GM18502 (cell line): ENCODE measurements at regions not wholly inside any gene's neighbourhood (a gene's known extent, or its start where the extent isn't known, plus 50 kb on each side); places are given as distances from the start of the nearest gene placed in this dataset.
"Not testable (repeated sequence)": the region's sequence is repeated elsewhere in the genome, so short reads cannot be mapped to it uniquely, and the experiment has no call there.

Experiments used
- ATAC-seq: cut with Tn5 transposase; IDR thresholded peaks from one replicate; pipeline ENCODE4 v1.9.1; 2021; ENCODE audit warnings: mild to moderate bottlenecking; ENCODE audit not compliant: unreplicated experiment, poor library complexity

DNA sequence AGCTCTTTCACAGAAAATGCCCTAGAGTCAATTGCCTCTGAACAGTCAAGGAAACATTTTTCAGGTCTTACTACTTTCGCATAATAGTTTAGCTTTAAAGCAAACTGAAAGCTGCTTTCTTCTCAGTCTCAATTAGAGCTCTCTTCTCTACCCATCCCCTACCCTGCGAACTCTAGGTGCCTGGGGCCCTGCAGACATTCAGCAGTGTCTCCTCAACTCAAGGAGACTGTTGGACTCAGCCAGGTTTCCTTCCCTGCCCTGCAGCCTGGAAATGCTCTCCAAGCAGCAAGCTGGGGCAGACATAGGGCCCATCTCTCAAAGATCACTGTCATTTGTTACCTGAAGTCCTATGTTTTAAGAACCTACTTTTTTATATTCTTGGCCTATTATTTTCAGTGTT lies 312.5 kb upstream of the PRICKLE1 start:
- ATAC-seq: no peak

DNA sequence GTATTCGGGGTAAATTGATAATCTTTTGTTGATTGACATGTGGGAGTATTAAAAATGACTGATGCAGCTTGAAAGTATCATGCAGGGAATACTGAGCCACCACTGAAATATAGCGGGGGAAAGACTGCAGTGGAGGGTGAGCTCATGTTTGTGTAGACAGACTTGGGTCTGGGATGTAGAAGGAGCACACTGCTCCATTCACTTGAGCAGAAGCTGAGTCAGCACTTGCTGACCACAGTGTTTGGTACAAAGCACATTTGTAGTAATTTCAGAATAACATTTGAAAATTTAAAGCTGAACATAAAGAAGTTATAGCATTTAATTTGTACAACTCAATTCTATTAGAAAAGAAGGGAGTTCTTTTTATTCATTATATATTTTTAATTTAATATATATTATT lies 304.3 kb upstream of the PRICKLE1 start:
- no peak for ATAC-seq

DNA sequence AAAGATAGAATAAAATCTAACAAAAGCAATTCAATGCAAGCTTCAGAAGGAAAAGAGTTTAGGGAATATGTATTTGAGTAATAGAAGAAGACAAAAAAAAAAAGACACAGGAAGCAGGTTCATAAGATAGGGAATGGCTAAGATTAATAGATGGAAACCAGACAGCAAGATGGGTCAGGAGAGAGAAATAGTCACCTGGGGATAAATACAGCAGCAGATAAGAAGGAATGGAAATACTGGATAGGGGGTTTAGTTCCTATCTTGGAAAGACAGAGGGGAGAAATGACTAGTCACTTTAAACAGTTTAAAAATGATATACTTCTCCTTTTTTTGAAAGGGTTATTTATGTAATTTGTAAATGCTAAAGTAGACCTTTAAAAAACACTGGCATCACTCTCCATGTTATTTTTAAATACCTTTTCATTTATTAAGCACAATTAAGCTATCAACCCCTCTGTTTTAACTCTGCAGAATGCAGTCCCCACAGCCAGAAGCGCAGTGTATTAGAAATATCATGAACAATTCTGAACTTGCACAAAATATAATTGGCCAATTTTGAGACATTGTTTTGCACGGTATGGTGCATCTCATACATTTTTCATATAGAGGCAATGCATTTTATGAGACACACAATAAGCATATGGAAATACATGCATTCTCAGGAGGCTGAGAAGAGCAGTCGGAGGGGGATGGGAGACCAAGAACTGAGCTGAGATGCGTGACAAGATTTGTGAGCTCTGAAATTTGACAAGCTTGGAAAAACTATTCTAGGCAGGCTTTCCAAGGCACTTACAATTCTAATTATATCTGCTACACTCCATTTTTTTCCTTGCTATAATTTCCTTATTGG lies 303.4 kb upstream of the PRICKLE1 start:
- ATAC-seq: no peak

DNA sequence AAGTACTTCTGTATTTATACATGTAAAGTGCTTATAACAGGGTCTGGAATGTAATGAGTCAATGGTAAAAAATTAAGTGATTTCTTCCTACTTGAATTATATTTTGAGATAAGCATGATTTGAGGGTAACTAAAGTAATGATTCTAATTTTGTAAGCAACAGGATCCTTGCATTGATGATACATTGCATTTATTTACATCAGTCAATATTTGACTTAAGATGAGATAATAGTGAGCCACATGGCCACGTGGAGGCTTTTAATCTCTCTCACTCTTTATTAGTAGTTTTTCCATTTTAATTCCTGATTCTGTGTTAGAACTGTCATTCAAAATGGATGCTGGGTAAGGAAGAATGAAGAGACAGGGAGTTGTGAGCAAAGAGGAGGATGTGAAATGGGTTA lies 298.1 kb upstream of the PRICKLE1 start:
- no peak for ATAC-seq

DNA sequence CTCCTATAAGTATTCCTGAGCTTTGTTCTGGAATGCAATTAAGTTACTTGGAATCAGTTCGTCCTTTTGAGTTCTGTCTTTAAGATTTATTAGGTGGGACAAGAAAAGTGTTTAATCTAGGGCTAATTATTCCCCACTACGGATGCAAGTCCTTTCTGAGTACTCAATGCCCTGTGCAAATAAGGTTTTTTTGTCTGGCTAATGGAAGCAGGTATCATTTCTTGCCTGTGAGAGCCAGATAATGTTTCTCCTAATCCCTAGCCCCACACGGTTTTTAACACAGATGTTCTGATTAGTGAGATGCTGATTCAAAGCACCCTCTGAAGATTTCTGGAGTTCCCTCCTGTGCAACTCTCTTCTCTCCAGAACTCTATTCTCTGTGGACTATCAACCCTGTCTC lies 296.6 kb upstream of the PRICKLE1 start:
- ATAC-seq: no peak

DNA sequence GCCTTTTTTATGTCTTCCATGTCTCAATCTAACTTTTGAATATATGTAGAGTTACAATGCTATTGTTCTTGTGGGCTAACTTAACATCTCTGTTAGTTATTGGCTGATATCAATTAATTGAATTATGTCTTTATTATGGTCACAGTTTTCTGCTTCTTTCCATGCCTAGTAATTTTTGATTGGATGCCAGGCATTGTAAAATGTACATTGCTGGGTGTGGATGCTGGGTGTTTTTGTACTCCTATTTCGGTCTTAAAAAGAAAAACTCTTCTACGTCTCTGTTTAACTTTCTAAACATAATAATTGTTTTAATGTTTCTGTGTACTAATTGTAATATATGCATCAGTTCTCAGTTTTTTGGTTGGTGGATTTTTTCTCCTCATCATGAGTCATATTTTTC lies 296.1 kb upstream of the PRICKLE1 start:
- no peak for ATAC-seq

DNA sequence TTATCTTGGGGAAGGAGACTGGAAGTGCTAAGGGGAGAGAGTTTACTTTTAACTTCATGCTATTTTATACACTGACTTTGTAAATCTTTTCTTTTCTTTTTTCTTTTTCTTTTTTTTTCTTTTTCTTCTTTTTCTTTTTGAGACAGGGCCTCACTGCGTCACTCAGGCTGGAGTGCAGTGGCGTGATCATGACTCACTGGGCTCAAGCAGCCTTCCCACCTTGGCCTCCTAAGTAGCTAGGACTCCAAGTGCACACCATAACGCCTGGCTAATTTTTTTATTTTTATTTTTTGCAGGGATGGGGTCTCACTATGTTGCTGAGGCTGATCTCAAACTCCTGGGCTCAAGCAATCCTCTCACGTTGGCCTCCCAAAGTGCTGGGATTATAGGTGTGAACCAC lies 294.6 kb upstream of the PRICKLE1 start:
- no peak for ATAC-seq

DNA sequence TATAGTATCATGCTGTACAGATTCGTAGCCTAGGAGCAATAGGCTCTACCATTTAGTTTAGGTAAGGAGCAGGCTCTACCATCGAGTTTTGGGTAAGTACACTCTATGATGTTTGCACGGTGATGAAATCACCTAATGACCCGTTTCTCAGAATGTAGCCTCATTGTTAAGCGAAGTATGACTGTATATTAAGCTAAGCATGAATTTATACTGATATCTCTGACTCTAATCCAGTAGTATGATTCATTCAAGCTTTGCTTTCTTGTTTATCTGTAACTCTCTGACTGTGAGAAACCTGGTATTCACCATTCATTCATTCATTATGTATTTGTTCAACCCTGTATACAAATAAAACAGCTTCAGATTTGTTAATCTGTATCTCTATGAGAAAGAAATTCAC lies 283.9 kb upstream of the PRICKLE1 start:
- no peak for ATAC-seq

DNA sequence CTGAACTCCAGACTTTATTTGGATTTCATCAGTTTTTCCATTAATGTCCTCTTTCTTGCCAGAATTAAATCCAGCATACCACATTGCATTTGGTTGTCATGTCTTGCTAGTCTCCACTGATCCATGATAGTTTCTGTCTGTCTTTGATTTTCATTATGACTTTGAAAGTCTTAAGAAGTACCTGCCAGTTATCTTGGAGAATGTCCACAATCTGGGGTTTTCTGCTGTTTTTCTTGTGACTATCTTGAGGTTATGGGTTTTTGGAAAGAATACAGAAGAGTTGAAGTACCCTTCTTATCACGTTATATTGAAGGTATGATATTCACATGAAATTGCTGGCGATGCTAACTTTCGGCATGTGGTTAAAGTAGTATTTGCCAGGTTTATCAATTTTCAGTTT lies 282.3 kb upstream of the PRICKLE1 start:
- no peak for ATAC-seq

DNA sequence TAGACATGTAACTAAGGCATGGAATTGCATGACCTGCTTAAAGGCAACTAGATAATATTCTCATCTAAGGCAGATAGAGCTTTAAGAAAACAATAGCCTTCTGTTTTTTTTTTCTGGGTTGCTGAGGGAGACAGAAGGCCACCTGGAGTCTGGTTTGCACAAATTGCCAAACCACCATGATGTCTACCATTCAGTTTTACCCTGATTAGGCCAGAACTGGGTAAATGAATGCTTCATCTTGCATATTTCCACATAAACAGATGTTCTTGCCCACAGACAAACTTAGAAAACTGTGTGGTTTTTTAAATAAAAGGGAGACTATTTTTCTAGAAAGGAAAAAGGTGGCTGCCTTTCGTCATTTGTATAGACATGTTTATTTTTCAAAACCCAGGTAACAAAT lies 278.7 kb upstream of the PRICKLE1 start:
- ATAC-seq: no peak

DNA sequence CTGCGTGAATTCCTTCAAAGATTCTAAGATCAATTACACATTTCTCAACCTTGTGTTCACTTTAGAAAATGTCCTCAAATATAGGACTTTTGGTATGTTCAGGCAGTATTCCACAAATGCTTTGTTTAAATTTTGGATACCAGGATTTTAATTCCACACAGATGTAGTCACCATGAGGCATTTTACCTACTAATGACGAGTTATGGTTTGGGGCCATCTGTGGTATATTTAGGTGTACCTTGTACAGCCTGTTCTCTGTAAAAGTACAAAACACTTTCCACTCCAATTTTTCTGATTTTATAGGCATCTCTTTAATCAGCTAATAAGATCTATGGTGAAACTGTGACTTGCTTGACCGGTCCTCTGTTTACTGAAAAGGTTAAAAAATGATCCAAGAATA lies 275.7 kb upstream of the PRICKLE1 start:
- ATAC-seq: no peak

DNA sequence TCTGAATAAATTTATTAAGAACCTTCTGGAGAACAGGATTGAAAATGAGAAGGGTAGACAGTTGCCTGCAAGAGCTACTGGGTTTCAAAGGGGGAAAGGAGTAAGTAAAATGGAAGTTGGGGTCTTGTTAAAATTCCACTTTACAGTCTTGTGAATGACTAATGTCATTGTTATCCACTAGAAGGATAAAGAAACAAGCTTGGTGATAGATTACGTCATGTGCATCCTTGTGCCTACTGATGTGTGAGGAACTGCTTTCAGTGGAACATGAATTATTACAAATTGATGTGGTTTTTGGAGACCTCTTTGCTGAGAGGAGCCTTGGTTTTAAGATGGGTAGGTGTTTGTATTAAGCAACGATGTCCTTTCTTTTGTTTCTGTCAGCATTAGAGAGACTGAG lies 272.5 kb upstream of the PRICKLE1 start:
- no peak for ATAC-seq

DNA sequence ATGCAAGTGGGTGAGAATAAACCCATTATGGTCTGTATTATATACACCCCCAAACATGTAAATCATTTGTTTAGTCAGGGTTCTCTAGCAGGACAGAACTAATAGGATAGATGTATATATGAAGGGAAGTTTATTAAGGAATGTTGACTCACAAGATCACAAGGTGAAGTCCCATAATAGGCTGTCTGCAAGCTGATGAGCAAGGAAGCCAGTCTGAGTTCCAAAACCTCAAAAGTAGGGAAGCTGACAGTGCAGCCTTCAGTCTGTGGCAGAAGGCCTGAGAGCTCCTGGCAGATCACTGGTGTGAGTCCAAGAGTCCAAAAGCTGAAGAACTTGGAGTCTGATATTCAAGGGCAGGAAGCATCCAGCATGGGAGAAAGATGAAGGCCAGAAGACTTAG lies 270.8 kb upstream of the PRICKLE1 start:
- not testable (repeated sequence) for ATAC-seq

DNA sequence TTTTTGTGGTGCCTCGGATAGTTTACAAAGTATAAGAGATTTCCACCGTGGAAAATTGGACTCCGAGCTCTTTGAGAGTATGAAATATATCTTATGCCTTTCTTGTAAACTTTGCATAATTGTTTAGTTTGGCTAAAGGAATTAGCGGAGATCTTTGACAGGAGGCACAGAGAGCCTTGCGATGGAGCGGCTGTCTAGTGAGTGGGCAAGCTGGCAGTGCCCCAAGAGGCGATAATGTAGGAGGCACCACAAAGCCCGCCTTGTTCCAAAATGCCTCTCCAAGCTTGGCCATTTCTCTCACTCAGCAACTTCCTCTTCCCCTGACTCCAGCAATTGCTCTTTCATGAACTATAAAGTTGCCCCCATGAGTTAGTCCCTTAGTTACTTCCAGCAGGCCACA lies 270.1 kb upstream of the PRICKLE1 start:
- ATAC-seq: no peak

DNA sequence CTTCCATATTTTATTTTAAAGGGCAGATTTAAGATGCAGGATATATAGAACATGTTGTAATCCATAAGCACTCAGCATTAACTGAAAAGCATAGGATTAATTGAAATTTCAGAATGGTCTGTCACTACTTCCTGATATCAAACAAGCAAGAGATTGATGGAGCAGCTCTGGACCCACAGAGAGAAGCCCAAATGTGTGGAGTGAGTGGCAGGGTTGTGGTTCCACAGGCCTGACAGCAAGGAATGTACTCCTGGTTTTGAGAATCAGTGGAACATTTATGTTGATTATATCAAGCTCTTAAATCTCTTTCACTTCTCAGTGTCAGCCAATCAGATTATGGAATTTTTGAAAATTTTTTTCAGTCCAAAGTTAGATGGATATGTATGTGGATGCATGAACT lies 267.6 kb upstream of the PRICKLE1 start:
- ATAC-seq: no peak

DNA sequence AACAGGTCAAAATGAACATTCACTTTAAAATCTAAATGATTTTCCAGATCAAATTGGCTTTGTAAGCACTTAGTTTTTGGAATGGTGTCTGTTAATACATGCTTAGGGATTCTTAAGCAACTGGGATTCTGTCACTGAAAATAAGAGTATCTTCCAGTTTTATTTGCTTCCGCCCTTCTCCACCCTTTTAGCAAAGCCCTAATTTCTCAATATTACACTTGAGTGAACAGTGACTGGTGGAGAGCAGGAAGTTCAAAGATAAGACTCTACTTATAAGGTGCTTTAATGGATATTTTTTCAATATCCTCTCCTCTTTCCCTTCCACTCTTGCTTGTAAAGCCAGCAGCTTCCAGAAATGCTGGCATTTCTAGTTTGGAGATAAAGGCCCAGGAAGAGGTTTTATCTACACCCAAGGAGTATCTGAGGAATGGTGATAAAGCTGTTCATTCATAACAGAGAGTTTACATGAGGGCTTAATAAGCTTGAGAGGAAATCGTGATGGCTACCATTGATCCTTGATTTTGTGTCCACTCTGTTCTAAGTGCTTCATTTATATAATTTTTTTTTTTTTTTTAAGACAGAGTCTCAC lies 265.9 kb upstream of the PRICKLE1 start:
- ATAC-seq: no peak

DNA sequence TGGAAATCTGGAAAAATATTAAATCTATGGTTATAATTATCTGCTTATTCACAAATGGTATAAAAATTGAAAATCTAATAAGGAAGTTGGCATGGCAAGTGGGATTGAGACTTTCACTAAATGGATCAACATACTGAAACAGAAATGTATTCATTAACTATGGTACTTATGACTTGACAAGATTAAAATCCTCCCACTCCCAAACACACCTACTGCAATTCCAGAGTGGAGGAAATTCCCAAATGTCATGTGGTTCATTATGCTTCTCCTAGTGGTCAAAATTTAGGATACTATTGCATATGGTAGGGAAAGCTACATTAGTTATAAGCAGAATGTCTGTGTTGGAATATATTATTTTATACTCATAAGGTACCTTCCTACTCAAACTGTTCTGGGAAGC lies 265.3 kb upstream of the PRICKLE1 start:
- ATAC-seq: no peak

DNA sequence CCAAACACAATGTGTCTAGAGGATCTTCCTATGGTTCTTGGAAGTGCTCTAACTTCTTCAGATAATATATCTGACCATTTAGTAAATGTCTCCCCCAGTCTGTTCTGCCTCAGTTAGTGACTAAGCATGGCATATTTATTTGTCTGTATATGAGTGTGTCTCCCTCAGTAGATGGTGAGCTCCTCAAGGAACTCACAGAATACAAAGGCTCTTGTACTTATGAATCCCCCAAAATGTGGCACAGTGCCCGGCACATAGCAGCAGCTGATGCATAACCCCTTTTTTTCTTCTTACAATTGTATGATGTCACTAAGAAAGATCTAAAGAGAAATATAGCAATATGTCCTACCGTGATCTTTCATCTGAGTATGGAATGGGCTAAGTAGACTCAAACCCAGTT lies 264.7 kb upstream of the PRICKLE1 start:
- ATAC-seq: no peak

DNA sequence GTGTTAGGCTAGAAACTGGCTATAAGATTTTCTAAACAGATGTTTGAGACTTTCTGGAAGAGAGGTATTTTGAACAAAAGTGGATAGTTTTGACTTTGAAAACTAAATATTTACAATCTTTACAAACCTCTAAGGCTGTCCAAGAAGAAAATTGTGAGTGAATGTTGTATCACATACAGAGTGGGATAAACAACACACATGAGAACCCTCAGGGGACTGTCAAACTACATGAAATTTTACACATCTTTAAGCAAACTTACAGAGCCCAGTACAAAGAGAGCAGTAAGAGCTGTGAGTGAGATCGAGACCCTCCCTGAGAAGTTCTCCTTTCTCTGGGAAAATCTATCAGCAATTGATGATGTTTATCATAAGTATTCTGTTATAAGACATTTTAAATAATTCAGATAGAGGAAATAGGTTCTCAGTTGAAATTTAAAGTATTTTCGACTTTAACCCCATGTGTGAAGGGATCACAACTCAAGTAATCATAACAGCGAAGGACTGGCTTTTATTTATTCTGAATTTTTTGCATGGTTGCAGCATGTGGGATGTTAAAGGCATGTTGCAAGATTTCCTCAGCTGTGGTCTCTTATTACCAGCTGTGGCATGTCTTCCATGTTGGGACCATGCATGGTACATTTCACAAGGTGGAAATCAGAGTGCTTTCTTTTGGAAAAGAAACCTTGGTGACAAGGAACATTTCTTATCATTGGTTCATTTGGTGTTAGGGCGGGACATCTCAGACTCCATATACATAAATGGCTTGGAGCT lies 264.0 kb upstream of the PRICKLE1 start:
- ATAC-seq: no peak

DNA sequence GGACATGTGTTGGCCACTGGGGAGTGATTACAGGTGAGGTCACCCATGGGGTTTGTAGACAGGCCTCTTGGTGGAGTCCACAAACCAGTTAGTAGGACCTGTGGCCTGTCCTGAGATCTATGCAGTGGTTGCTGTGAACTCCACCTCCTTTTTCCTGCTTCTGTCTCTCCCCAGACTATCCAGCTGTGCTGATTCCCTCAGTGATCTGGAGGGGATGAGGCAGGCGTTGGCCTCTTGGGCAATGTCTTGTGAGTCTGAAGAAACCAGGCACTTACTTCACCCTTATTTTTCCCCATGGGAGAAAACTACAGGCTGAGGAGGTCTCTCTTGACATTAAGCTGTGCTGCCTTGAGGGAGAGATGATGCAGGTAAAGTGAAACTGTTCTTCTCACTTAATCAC lies 257.2 kb upstream of the PRICKLE1 start:
- ATAC-seq: no peak

DNA sequence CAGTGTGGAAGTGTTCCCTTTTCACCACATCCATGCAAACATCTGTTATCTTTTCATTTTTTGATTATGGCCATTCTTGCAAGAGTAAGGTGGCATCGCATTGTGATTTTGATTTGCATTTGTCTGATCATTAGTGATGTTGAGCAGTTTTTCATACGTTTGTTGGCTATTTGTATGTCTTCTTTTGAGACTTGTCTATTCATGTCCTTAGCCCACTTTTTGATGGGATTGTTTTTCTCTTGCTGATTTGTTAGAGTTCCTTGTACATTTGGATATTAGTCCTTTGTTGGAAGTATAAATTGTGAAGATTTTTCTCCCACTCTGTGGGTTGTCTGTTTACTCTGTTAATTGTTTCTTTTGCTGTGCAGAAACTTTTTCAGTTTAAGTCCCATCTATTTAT lies 244.5 kb upstream of the PRICKLE1 start:
- ATAC-seq: no peak
